ENCODE measurements at regions not wholly inside any gene's neighbourhood (a gene's known extent, or its start where the extent isn't known, plus 50 kb on each side); places are given as distances from the start of the nearest gene placed in this dataset.

DNA sequence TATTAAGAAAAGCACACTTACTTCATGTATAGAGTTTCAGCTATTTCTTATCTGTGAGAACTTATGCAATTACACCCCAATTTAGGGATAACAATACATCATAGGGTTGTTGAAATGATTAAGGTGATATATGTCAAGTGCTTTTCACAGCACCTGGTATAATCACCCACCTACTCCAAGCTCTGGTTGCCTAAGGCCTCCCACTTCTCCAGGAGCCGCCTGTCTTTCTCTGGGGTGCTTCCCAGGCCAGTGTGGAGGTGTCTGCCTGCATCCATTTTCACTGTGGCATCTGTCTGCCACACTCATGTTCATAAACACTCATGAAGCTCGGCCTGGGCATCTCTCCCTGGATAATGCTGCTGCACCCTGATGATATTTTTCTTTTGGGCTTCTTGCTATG is 250.3 kb downstream of the STK31 start:
- no TSS peak for BruUV-seq (replicated peaks)
- ChIA-PET POLR2A (no interaction called here), CTCF (interaction anchor here (1.3 kb wide), 1 partner anchor 21 kb away, joined by 4 read pairs; no protein-coding TSS in a partner anchor)
- intact Hi-C loops (cut with micrococcal nuclease): no loop called here
- no peak for DNase-seq (ENCODE audit: unreplicated experiment)
- TF ChIP-seq, protein P1, sequence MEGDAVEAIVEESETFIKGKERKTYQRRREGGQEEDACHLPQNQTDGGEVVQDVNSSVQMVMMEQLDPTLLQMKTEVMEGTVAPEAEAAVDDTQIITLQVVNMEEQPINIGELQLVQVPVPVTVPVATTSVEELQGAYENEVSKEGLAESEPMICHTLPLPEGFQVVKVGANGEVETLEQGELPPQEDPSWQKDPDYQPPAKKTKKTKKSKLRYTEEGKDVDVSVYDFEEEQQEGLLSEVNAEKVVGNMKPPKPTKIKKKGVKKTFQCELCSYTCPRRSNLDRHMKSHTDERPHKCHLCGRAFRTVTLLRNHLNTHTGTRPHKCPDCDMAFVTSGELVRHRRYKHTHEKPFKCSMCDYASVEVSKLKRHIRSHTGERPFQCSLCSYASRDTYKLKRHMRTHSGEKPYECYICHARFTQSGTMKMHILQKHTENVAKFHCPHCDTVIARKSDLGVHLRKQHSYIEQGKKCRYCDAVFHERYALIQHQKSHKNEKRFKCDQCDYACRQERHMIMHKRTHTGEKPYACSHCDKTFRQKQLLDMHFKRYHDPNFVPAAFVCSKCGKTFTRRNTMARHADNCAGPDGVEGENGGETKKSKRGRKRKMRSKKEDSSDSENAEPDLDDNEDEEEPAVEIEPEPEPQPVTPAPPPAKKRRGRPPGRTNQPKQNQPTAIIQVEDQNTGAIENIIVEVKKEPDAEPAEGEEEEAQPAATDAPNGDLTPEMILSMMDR (IDR thresholded peaks at IDR 0.05; ENCODE audit: unreplicated experiment): no peak
- H3K9me3 Mint-ChIP-seq (ENCODE audit: unreplicated experiment): no peaks in the 10 kb centered on the region
- no peak overlapping the region for H3K4me3 Mint-ChIP-seq (ENCODE audit: unreplicated experiment)
- no peak overlapping the region for H3K27ac Mint-ChIP-seq (ENCODE audit: low read depth, unreplicated experiment)
- no peaks in the 10 kb centered on the region for H3K36me3 Mint-ChIP-seq (ENCODE audit: insufficient read depth, unreplicated experiment)
- H3K27me3 Mint-ChIP-seq (ENCODE audit: insufficient read depth, unreplicated experiment): no peaks in the 10 kb centered on the region
- no peaks in the 10 kb centered on the region for H3K4me1 Mint-ChIP-seq (ENCODE audit: insufficient read depth, unreplicated experiment)

DNA sequence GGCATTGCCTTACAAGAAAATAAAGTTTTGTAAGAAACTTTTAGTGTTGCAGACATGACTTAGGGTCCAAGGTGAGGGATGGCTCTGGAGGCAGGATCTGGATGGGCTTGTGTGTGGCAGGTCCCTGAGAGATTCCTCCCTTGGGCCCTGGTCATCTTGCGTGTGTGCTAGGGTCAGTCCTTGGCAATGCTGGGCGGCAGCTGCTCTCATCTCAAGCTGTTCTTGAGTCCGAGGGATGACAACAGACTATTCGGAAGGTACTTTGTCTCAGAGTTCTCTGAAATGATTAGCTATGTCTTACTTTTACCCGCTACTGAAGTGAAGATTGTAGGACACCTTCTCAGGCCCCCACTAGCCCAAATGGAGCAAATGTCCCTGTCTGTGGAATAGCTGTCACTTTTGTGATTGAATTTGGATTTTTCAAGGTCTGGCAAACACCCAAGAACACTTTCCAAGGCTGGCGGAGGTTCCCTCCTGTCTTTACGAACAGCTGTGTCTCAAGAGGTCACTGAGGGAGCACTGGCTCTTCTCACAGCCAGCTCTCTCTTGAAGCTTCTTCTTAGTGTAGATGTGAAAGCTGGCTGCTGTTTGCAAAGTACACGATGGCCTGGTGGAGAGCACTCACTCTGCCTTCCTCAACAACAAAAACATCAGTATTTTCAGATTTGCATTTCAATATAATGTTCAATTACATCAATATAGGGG is 253.6 kb downstream of the STK31 start:
- no TSS peak for BruUV-seq (replicated peaks)
- no peak for DNase-seq (ENCODE audit: unreplicated experiment)
- H3K9me3 Mint-ChIP-seq (ENCODE audit: unreplicated experiment): no peaks in the 10 kb centered on the region
- no peak overlapping the region for H3K27ac Mint-ChIP-seq (ENCODE audit: low read depth, unreplicated experiment)
- POLR2A ChIA-PET: no interaction called here
- no peaks in the 10 kb centered on the region for H3K4me1 Mint-ChIP-seq (ENCODE audit: insufficient read depth, unreplicated experiment)
- H3K27me3 Mint-ChIP-seq (ENCODE audit: insufficient read depth, unreplicated experiment): no peaks in the 10 kb centered on the region
- TF ChIP-seq, protein P1 (IDR thresholded peaks at IDR 0.05; ENCODE audit: unreplicated experiment): no peak
- H3K4me3 Mint-ChIP-seq (ENCODE audit: unreplicated experiment): no peak overlapping the region
- no peaks in the 10 kb centered on the region for H3K36me3 Mint-ChIP-seq (ENCODE audit: insufficient read depth, unreplicated experiment)
- intact Hi-C loops (cut with micrococcal nuclease): no loop called here
- CTCF ChIA-PET: no interaction called here

DNA sequence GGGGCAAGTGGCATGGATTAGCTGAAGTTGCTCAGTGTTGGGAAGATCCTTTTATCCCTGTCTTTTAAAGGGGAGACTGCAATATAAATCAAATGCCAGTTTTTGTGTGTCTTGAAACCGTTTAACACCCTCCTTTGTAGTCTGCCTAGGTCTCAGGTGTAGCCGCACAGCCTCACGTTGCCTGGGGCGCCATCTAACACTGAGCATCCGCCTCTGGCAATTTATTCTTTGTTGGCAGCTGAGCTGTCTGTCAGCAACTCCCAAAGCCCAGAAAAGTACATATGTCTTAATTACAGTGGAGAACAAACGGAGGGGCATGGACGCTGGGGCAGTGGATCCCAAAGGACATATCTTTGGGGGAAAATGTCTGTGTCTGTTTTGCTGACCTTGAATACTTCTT is 254.7 kb downstream of the STK31 start:
- DNase-seq (ENCODE audit: unreplicated experiment): no peak
- no peaks in the 10 kb centered on the region for H3K4me1 Mint-ChIP-seq (ENCODE audit: insufficient read depth, unreplicated experiment)
- ChIA-PET CTCF (no interaction called here), POLR2A (no interaction called here)
- no peaks in the 10 kb centered on the region for H3K27me3 Mint-ChIP-seq (ENCODE audit: insufficient read depth, unreplicated experiment)
- intact Hi-C loops (cut with micrococcal nuclease): no loop called here
- no peak overlapping the region for H3K4me3 Mint-ChIP-seq (ENCODE audit: unreplicated experiment)
- H3K27ac Mint-ChIP-seq (ENCODE audit: low read depth, unreplicated experiment): no peak overlapping the region
- TF ChIP-seq, protein P1 (IDR thresholded peaks at IDR 0.05; ENCODE audit: unreplicated experiment): no peak
- no TSS peak for BruUV-seq (replicated peaks)
- H3K36me3 Mint-ChIP-seq (ENCODE audit: insufficient read depth, unreplicated experiment): no peaks in the 10 kb centered on the region
- H3K9me3 Mint-ChIP-seq (ENCODE audit: unreplicated experiment): no peaks in the 10 kb centered on the region

DNA sequence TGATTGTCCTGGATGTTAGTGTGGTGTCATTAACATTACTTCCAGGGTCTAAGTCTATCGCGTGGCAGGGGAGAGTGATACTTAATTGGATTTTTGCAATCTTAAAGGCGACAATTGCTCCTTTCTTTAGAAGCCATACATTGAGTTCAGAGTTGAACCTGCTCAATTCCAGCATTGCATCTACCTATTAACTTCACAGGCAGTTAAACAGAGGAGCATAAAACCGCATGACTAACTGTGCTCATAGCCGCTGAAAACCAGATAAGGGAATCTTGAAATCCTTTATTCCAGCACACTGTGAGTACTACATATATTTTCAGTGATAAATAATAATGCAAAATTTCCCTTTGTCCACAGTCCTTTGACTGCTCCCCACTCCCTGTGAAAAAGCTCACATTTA is 255.3 kb downstream of the STK31 start:
- no TSS peak for BruUV-seq (replicated peaks)
- Mint-ChIP-seq H3K4me3 (ENCODE audit: unreplicated experiment) (no peak overlapping the region), H3K27me3 (ENCODE audit: insufficient read depth, unreplicated experiment) (no peaks in the 10 kb centered on the region), H3K4me1 (ENCODE audit: insufficient read depth, unreplicated experiment) (no peaks in the 10 kb centered on the region), H3K9me3 (ENCODE audit: unreplicated experiment) (no peaks in the 10 kb centered on the region), H3K27ac (ENCODE audit: low read depth, unreplicated experiment) (no peak overlapping the region), H3K36me3 (ENCODE audit: insufficient read depth, unreplicated experiment) (no peaks in the 10 kb centered on the region)
- TF ChIP-seq, protein P1 (IDR thresholded peaks at IDR 0.05; ENCODE audit: unreplicated experiment): no peak
- DNase-seq (ENCODE audit: unreplicated experiment): no peak
- POLR2A ChIA-PET: interaction anchor here (1.3 kb wide), 1 partner anchor 9 kb away, joined by 3 read pairs; no protein-coding TSS in a partner anchor
- intact Hi-C loops (cut with micrococcal nuclease): no loop called here
- CTCF ChIA-PET: no interaction called here
